ENCODE measurements at regions not wholly inside any gene's neighbourhood (a gene's known extent, or its start where the extent isn't known, plus 50 kb on each side); places are given as distances from the start of the nearest gene placed in this dataset.
A peak's percentile ranks its signal among the peaks of the same experiment; 100 is the strongest.

DNA sequence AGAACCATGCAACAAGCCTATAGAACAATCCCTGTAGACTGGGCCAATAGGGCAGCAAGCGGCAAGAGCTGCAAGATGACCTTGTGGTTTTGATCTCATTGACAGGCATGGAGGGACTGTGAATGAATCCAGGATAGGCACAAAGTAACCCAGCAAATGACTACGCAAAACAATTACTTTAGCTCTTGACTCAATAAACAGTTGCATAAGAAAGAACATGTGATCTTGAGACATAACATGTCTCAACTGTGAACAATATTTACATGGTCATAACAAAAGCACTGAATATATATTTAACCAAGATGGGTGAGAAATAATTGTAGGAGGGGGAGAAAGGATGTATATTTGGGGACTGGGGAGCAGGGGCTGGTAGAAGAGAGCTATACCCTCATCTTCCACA, 313.7 kb upstream of the CDH5 start:
- H2BK5ac ChIP-seq (ENCODE audit: low read depth, low read length), result no peak overlapping the region
- TF ChIP-seq USF2 (IDR thresholded peaks at IDR 0.05; ENCODE audit: low read length) (no peak), TAF1 (IDR thresholded peaks at IDR 0.05; ENCODE audit: low read depth, low read length) (no peak), SIX5 (IDR thresholded peaks at IDR 0.05; ENCODE audit: low read depth, low read length) (no peak), GTF2F1 (IDR thresholded peaks at IDR 0.05; ENCODE audit: borderline replicate concordance, low read depth, low read length) (no peak), RNF2 (IDR thresholded peaks at IDR 0.05; ENCODE audit: borderline replicate concordance, low read depth, low read length, missing control alignments, poor library complexity, severe bottlenecking) (no peak), FOSL1 (IDR thresholded peaks at IDR 0.05; ENCODE audit: insufficient read depth, low read depth, low read length) (no peak), CTBP2 (IDR thresholded peaks at IDR 0.05; ENCODE audit: borderline replicate concordance, insufficient read depth, insufficient read length, low read length) (no peak), GABPA (IDR thresholded peaks at IDR 0.05; ENCODE audit: borderline replicate concordance, insufficient read depth, low read length) (no peak), ZNF274 (IDR thresholded peaks at IDR 0.05; ENCODE audit: borderline replicate concordance, extremely low read depth, low read length) (no peak), KDM4A (IDR thresholded peaks at IDR 0.05; ENCODE audit: low read depth, low read length, severe bottlenecking) (no peak), EZH2 (IDR thresholded peaks at IDR 0.05; ENCODE audit: low read depth, low read length, severe bottlenecking) (no peak)

More for the DNA sequence above, 313.7 kb upstream of the CDH5 start:
- H3K18ac ChIP-seq (ENCODE audit: extremely low read depth, low read length), result no peak overlapping the region
- H3K79me1 ChIP-seq (ENCODE audit: low read depth, low read length), result no peaks in the 10 kb centered on the region
- FAIRE-seq (no peak), DNase-seq (ENCODE audit: low read depth in 1 of 2, low spot score in 2 of 2) (no peak)
- H3K36me3 ChIP-seq (ENCODE audit: control insufficient read depth in 2 of 4, insufficient read depth in 4 of 4, low read length in 3 of 4), result no peaks in the 10 kb centered on the region
- WGBS, 2 experiments (ENCODE audit: extremely low coverage in 1 of 2, insufficient coverage in 1 of 2, insufficient read length in 1 of 2, insufficient replicate concordance in 2 of 2, low coverage in 1 of 2, low lambda C conversion rate in 2 of 2, missing lambda C conversion rate in 1 of 2), result 93% methylated on average over 2 of the region's 2 CpGs; no CpG with 5 or more reads in 1 of the 2 experiments
- no peak overlapping the region for H2BK12ac ChIP-seq (ENCODE audit: low read depth, low read length)
- H3K9me3 ChIP-seq (ENCODE audit: insufficient read depth in 2 of 2, low read depth in 1 of 2, low read length in 1 of 2), result no peaks in the 10 kb centered on the region
- no peak overlapping the region for H3K4me2 ChIP-seq (ENCODE audit: insufficient read depth in 1 of 2, low read depth in 2 of 2, low read length in 2 of 2)
- no peak overlapping the region for H2AFZ ChIP-seq (ENCODE audit: low read length)
- POLR2A ChIA-PET (ENCODE audit: partially characterized antibody), result no interaction called here
- H3K56ac ChIP-seq (replicated peaks; ENCODE audit: insufficient read length, low read depth, low read length), result no peak overlapping the region
- no peak overlapping the region for H3K4me3 ChIP-seq (ENCODE audit: extremely low read depth in 1 of 4, insufficient read depth in 2 of 4, low read depth in 3 of 4, low read length in 4 of 4)
- H2BK20ac ChIP-seq (ENCODE audit: low read length), result no peak overlapping the region
- H2AK5ac ChIP-seq (ENCODE audit: low read depth, low read length), result no peak overlapping the region
- CTCF ChIA-PET (ENCODE audit: partially characterized antibody), result interaction anchor here (0.7 to 1.3 kb wide), 2 partner anchors 11 to 33 kb away, joined by 3 read pairs; no protein-coding TSS in a partner anchor
- H3K4ac ChIP-seq (replicated peaks; ENCODE audit: insufficient read length, low read depth, low read length), result peak overlapping the region; percentile 15
- no peak overlapping the region for H4K8ac ChIP-seq (ENCODE audit: extremely low read depth, insufficient read depth, low read length)
- no peak overlapping the region for H3K14ac ChIP-seq (ENCODE audit: insufficient read length)
- no peaks in the 10 kb centered on the region for H4K20me1 ChIP-seq (replicated peaks in 1 of 2; ENCODE audit: control insufficient read depth in 1 of 2, insufficient read depth in 2 of 2, low read length in 2 of 2)
- no peak overlapping the region for H3K27ac ChIP-seq (ENCODE audit: low read depth, low read length)
- peaks cover 0 to 12% (median 4%) of the 10 kb centered on the region in 4 experiments; a peak in 4 of 7 replicates for H3K4me1 ChIP-seq (replicated peaks in 1 of 4; ENCODE audit: control insufficient read depth in 3 of 4, insufficient read depth in 4 of 4, low read length in 3 of 4)
- H3K9ac ChIP-seq (replicated peaks in 1 of 4; ENCODE audit: extremely low read depth in 1 of 4, low read depth in 3 of 4, low read length in 3 of 4), result no peak overlapping the region
- no peak overlapping the region for H2BK120ac ChIP-seq (replicated peaks; ENCODE audit: low read depth, low read length)
- no peak overlapping the region for H2BK15ac ChIP-seq (ENCODE audit: low read length)
- H3K23ac ChIP-seq (ENCODE audit: insufficient read length), result no peak overlapping the region
- H4K91ac ChIP-seq (replicated peaks; ENCODE audit: insufficient read length, low read length), result no peak overlapping the region
- peaks cover 3% of the 10 kb centered on the region; the same call in 1 of the 2 replicates for H3K23me2 ChIP-seq (ENCODE audit: low read depth, low read length)
- H4K5ac ChIP-seq (ENCODE audit: insufficient read length, low read depth, low read length), result no peak overlapping the region
- H3K27me3 ChIP-seq (replicated peaks in 1 of 4; ENCODE audit: control insufficient read depth in 3 of 4, extremely low read depth in 1 of 4, insufficient read depth in 3 of 4, low read length in 3 of 4), result no peaks in the 10 kb centered on the region; a peak in 1 of 7 replicates
- no peaks in the 10 kb centered on the region for H3K79me2 ChIP-seq (ENCODE audit: control insufficient read depth in 1 of 2, insufficient read depth in 2 of 2, low read length in 2 of 2)

Measured in H1 (cell line).